ENCODE measurements at regions not wholly inside any gene's neighbourhood (a gene's known extent, or its start where the extent isn't known, plus 50 kb on each side); places are given as distances from the start of the nearest gene placed in this dataset.

- no peak for TF ChIP-seq CTCF (conservative IDR thresholded peaks at IDR 0.05; ENCODE audit: low read depth in 2 of 2)
- no peak for TF ChIP-seq POLR2AphosphoS5 (IDR thresholded peaks at IDR 0.05; ENCODE audit: low read depth)
- TF ChIP-seq STAT1 (IDR thresholded peaks at IDR 0.05; ENCODE audit: unreplicated experiment), result no peak
- TF ChIP-seq EZH2phosphoT487 (IDR thresholded peaks at IDR 0.05; ENCODE audit: unreplicated experiment), result no peak
- TF ChIP-seq JUNB (IDR thresholded peaks at IDR 0.05; ENCODE audit: unreplicated experiment), result no peak
- TF ChIP-seq CREB1 (CRISPR knock-in tag; IDR thresholded peaks at IDR 0.05; ENCODE audit: low read depth), result no peak
- TF ChIP-seq EZH2 (IDR thresholded peaks at IDR 0.05; ENCODE audit: low read depth, unreplicated experiment), result no peak
- TF ChIP-seq REST (IDR thresholded peaks at IDR 0.05; ENCODE audit: unreplicated experiment), result no peak
- TF ChIP-seq ETS1 (IDR thresholded peaks at IDR 0.05), result no peak
- no peak for TF ChIP-seq ZNF114 (CRISPR knock-in tag; IDR thresholded peaks at IDR 0.05)
- no peak for TF ChIP-seq ZNF331 (CRISPR knock-in tag; IDR thresholded peaks at IDR 0.05; ENCODE audit: low read depth)
- TF ChIP-seq NANOG (IDR thresholded peaks at IDR 0.05; ENCODE audit: borderline replicate concordance), result no peak
These were observed 793.0 kb upstream of the IGFBP3 start for GRCh38 chr7:46713868-46714596.
